ENCODE measurements at regions not wholly inside any gene's neighbourhood (a gene's known extent, or its start where the extent isn't known, plus 50 kb on each side); places are given as distances from the start of the nearest gene placed in this dataset.

GRCh38 chr9:1515557-1515956 is 465.4 kb downstream of the DMRT2 start:
- TF ChIP-seq POLR2A (IDR thresholded peaks at IDR 0.05; ENCODE audit: extremely low read depth, insufficient read length) (no peak), MYC (IDR thresholded peaks at IDR 0.05; ENCODE audit: low read depth, low read length) (no peak)
- TF ChIP-seq, protein P1, sequence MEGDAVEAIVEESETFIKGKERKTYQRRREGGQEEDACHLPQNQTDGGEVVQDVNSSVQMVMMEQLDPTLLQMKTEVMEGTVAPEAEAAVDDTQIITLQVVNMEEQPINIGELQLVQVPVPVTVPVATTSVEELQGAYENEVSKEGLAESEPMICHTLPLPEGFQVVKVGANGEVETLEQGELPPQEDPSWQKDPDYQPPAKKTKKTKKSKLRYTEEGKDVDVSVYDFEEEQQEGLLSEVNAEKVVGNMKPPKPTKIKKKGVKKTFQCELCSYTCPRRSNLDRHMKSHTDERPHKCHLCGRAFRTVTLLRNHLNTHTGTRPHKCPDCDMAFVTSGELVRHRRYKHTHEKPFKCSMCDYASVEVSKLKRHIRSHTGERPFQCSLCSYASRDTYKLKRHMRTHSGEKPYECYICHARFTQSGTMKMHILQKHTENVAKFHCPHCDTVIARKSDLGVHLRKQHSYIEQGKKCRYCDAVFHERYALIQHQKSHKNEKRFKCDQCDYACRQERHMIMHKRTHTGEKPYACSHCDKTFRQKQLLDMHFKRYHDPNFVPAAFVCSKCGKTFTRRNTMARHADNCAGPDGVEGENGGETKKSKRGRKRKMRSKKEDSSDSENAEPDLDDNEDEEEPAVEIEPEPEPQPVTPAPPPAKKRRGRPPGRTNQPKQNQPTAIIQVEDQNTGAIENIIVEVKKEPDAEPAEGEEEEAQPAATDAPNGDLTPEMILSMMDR (IDR thresholded peaks at IDR 0.05; ENCODE audit: low read depth, low read length) = no peak

All from NB4 (cell line).